Fibroblast of skin of left quadriceps (primary cell): ENCODE measurements at regions not wholly inside any gene's neighbourhood (a gene's known extent, or its start where the extent isn't known, plus 50 kb on each side); places are given as distances from the start of the nearest gene placed in this dataset.
"Not testable (repeated sequence)": the region's sequence is repeated elsewhere in the genome, so short reads cannot be mapped to it uniquely, and the experiment has no call there.

Experiments used
- DNase-seq, 2 experiments: peaks; one replicate each; pipeline ENCODE4 v3.0.0-alpha.2; 2013; ENCODE audit warnings: low read depth in 2 of 2

GRCh38 chr10:120749856-120750566, 101.2 kb upstream of the WDR11 start:
- DNase-seq, result no peak

DNA sequence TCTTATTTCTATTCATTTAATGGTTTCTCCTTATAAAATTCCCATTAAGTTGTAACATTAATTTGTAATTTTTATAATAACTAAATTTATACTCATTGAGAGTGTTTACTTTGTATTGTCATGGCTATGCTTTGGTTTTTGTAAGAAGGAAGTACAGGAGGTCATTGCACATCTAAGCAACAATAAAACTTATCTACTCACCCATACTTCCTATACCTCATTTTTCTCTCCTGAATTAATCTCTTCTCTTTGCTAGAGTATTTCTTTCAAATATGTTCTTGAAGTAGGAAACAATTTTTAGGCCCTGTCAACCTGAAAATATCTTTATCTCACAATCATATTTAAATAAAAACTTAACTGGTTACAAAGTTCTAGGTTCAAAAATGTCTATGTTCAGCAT, 95.4 kb upstream of the WDR11 start:
- DNase-seq, result no peak

GRCh38 chr10:120760253-120760652, 90.9 kb upstream of the WDR11 start:
- no peak for DNase-seq

DNA sequence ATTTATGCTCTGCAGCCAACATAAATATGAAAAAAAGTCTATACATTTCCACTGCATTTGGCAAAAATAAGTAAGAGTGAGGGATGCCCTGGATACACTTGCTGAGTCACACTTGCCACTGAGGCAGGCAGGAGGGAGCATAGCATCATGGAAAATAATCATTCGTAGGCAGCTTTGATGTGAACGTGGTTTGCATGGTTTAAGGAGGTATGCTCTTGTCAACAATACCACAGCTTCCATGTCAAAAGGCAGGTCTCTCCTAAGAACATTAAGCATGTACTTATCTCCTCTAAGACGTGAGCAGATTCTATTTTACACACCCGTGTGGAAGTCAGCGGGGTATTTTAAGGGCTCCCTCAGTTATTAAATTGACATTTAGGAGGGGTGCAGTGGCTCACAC, 89.2 kb upstream of the WDR11 start:
- no peak for DNase-seq

GRCh38 chr10:120765226-120765803, 85.8 kb upstream of the WDR11 start:
- no peak for DNase-seq

DNA sequence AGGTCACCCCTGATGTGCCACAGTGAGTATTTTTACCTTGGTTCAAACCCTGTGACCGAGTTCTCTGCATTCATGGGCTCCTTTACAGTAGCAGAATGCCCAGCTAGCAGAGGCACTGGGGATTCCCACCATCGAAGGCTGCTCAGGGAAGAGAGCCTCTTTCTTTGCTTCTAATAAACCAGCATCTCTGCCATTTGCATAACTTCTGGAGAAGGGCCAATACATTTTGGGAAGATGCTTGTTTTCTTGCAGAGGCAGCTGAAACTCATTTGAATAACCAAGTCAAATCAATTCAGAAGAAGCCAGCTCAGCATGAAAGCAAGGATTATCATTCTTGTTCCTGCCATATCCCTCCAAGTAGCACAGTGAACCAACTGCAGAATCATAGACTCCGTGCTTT, 82.9 kb upstream of the WDR11 start:
- DNase-seq, result no peak

- no peak for DNase-seq
Measured at GRCh38 chr10:120770496-120770895, 80.7 kb upstream of the WDR11 start.

- no peak for DNase-seq
Measured at GRCh38 chr10:120776442-120776841, 74.7 kb upstream of the WDR11 start.

GRCh38 chr10:120782336-120782735, 68.8 kb upstream of the WDR11 start:
- no peak for DNase-seq

DNA sequence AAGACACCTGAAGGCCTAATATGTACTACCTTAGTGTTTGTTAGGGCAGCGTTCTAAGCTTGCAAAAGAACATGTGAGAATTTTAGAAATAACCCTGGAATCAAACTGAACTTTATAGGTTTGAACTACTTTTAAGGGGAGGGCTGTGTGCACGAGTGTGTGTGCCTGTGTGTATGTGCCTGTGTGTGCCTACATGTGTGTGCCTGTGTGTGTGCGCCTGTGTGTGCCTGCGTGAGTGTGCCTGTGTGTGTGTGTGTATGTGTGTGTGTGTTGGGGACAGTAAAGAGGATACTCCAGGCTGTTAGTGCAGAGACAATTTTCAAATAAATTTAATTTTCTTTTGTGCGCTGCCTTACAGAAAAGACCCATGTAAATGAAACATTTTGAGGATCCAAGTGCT, 68.1 kb upstream of the WDR11 start:
- DNase-seq, result no peak

DNA sequence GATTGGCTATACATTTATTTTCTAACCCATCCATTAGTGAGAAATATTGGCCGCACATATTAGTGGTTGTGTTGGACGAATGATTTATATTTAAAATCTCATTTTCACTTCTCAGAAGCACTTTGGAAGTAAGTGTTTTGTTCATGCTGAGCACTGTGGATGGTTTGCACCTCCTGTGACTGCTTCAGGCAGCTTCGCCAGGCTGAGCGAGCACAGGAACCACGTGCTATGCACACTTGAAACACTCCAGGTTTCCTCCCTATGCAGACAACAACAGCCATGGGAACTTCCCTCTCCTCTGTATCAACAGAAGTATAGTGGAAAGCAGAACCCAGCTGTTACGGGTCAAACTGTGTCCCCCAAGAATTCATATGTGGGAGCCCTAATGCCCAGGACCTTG, 67.3 kb upstream of the WDR11 start:
- DNase-seq, result no peak

DNA sequence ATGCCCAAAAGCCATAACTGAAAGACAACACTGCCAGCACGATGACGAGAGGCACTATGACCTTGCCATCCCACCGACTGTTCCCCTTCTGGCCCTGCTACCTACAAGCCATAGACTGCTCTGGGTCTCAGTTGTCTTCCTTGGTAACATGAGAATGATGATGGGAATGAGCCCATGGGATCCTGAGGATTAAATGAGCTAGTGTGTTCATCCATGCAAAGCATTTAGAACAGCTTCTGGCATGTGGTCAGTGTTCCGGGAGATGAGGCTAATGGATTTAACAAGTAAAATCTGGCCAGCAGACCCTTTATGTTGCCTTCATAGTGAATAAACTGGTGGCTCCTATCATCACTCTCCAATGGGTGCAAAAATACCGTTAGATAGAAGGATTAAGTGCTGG, 62.4 kb upstream of the WDR11 start:
- no peak for DNase-seq

- no peak for DNase-seq
Measured at GRCh38 chr10:120789303-120790203, 61.6 kb upstream of the WDR11 start.

GRCh38 chr10:120791316-120791715, 59.8 kb upstream of the WDR11 start:
- DNase-seq, result no peak

GRCh38 chr10:120793088-120793487, 58.1 kb upstream of the WDR11 start:
- DNase-seq, result no peak

DNA sequence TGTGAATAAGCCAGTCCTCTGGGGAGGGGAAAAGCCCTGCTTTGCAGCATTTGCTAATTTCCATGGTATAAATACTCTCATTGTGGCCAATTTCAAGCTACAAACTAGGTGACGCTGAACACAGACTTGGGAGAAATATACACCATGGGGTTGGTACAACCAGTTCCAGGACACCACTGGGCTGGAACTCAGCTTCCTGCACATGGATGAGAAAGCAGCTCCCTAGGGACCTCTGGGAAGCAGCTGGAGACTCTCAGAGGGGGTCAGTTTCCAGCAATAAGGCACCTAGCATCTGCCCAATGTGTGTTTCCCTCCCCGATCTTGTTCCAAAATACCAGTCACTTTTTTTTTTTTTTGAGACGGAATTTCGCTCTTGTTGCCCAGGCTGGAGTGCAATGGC, 56.8 kb upstream of the WDR11 start:
- DNase-seq, result no peak

DNA sequence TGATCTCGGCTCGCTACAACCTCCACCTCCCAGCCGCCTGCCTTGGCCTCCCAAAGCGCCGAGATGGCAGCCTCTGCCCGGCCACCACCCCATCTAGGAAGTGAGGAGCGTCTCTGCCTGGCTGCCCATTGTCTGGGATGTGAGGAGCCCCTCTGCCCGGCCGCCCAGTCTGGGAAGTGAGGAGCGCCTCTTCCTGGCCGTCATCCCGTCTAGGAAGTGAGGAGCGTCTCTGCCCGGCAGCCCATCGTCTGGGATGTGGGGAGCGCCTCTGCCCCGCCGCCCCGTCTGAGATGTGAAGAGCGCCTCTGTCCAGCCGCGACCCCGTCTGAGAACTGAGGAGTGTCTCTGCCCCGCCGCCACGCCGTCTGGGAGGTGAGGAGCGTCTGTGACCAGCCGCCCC, 52.9 kb upstream of the WDR11 start:
- DNase-seq, result not testable (repeated sequence)

DNA sequence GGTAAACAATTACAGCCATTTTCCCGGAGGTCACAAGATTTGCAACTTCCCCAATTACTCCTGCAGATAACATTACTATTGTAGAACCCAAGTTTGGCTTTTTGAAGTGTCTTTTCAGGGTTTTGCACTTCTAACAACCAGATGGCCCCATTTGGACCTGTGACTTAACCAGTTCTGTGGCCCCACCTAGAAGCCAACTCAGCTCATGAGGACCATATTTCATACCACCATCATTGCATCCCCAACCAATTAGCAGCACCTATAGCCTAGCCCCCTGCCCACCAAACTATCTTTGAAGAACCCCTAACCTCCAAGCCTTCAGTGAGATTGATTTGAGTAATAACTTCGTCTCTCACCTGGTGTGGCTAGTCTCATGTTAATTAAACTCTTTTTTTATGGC, 51.3 kb upstream of the WDR11 start:
- DNase-seq, result no peak

- no peak for DNase-seq
Measured at GRCh38 chr10:120800528-120801323, 50.4 kb upstream of the WDR11 start.
